ENCODE measurements at regions not wholly inside any gene's neighbourhood (a gene's known extent, or its start where the extent isn't known, plus 50 kb on each side); places are given as distances from the start of the nearest gene placed in this dataset.

- TF ChIP-seq CTCF (IDR thresholded peaks at IDR 0.05) (no peak), EP300 (IDR thresholded peaks at IDR 0.05) (no peak)
Measured at GRCh38 chr4:58522765-58523382, 1412.7 kb upstream of the IGFBP7 start.
